GM10248 (cell line): ENCODE measurements at regions not wholly inside any gene's neighbourhood (a gene's known extent, or its start where the extent isn't known, plus 50 kb on each side); places are given as distances from the start of the nearest gene placed in this dataset.

Experiments
- CTCF ChIA-PET: fragments of 300-600 bp; sonication (Branson Sonifier 250); formaldehyde crosslinking; extraction: SDS; loops from one replicate; lab custom pipeline; 2021; ENCODE audit warnings: antibody characterized with exemption; lab: Yijun Ruan, JAX
- POLR2A ChIA-PET: fragments of 350-650 bp; sonication (Branson Sonifier 250); formaldehyde crosslinking; extraction: SDS; loops from one replicate; lab custom pipeline; 2020; ENCODE audit warnings: antibody characterized with exemption; lab: Yijun Ruan, JAX
- DNase-seq: peaks from one replicate; pipeline ENCODE4 v3.0.0; 2012; ENCODE audit errors: extremely low spot score
- CTCF ChIP-seq: IDR thresholded peaks from 2 replicates; pipeline ENCODE4 v1.5.1; 2012; ENCODE audit warnings: mild to moderate bottlenecking, low read depth; ENCODE audit errors: extremely low read depth, missing control alignments, control extremely low read depth

- DNase-seq = no peak
- ChIA-PET CTCF (no interaction called here), POLR2A (no interaction called here)
- TF ChIP-seq CTCF = no peak
Measured at GRCh38 chr1:4462831-4463484, 191.5 kb upstream of the AJAP1 start.

GRCh38 chr1:4463631-4464030 lies 190.8 kb upstream of the AJAP1 start:
- ChIA-PET CTCF (no interaction called here), POLR2A (no interaction called here)
- TF ChIP-seq CTCF = no peak
- no peak for DNase-seq

- ChIA-PET CTCF (no interaction called here), POLR2A (no interaction called here)
- no peak for TF ChIP-seq CTCF
- DNase-seq = no peak
Measured at GRCh38 chr1:4464478-4464877, 189.9 kb upstream of the AJAP1 start.

GRCh38 chr1:4467241-4467640 lies 187.2 kb upstream of the AJAP1 start:
- DNase-seq = no peak
- no peak for TF ChIP-seq CTCF
- CTCF ChIA-PET = no interaction called here
- POLR2A ChIA-PET = no interaction called here

GRCh38 chr1:4468386-4468785 lies 186.0 kb upstream of the AJAP1 start:
- POLR2A ChIA-PET = no interaction called here
- CTCF ChIA-PET = no interaction called here
- no peak for TF ChIP-seq CTCF
- DNase-seq = no peak

- DNase-seq = no peak
- TF ChIP-seq CTCF = no peak
- ChIA-PET CTCF (no interaction called here), POLR2A (no interaction called here)
Measured at GRCh38 chr1:4468804-4469514, 185.4 kb upstream of the AJAP1 start.

GRCh38 chr1:4476394-4476793 lies 178.0 kb upstream of the AJAP1 start:
- ChIA-PET POLR2A (no interaction called here), CTCF (no interaction called here)
- TF ChIP-seq CTCF = no peak
- DNase-seq = no peak
